NCI-H446 (cell line): ENCODE measurements at regions not wholly inside any gene's neighbourhood (a gene's known extent, or its start where the extent isn't known, plus 50 kb on each side); places are given as distances from the start of the nearest gene placed in this dataset.
"Not testable (repeated sequence)": the region's sequence is repeated elsewhere in the genome, so short reads cannot be mapped to it uniquely, and the experiment has no call there.

Experiments used
- DNase-seq, 2 experiments: peaks; one replicate each; lab custom pipeline; 2025; lab: John Stamatoyannopoulos, UW

GRCh38 chr10:119996944-119997343 is 104.4 kb downstream of the SEC23IP start:
- DNase-seq: no peak

- peak in 1 of 2 experiments; percentile 5 for DNase-seq
Observed at GRCh38 chr10:119997429-119997828, 104.9 kb downstream of the SEC23IP start.

GRCh38 chr10:120002785-120003184 is 110.3 kb downstream of the SEC23IP start:
- no peak for DNase-seq

- no peak for DNase-seq
Observed at GRCh38 chr10:120005207-120006201, 113.0 kb downstream of the SEC23IP start.

- no peak for DNase-seq
Observed at GRCh38 chr10:120007261-120007660, 114.7 kb downstream of the SEC23IP start.

- no peak for DNase-seq
Observed at GRCh38 chr10:120011359-120012130, 119.0 kb downstream of the SEC23IP start.

- DNase-seq: peak in 1 of 2 experiments; percentile 14
Observed at GRCh38 chr10:120012131-120012400, 119.5 kb downstream of the SEC23IP start.

- no peak for DNase-seq
Observed at GRCh38 chr10:120012566-120012965, 120.0 kb downstream of the SEC23IP start.

GRCh38 chr10:120014031-120014430 is 121.5 kb downstream of the SEC23IP start:
- no peak for DNase-seq

- DNase-seq: no peak
Observed at GRCh38 chr10:120015064-120015463, 122.5 kb downstream of the SEC23IP start.

GRCh38 chr10:120016906-120017305 is 124.4 kb downstream of the SEC23IP start:
- no peak for DNase-seq

GRCh38 chr10:120017733-120018417 is 125.3 kb downstream of the SEC23IP start:
- no peak for DNase-seq

GRCh38 chr10:120018695-120019094 is 126.2 kb downstream of the SEC23IP start:
- DNase-seq: no peak

- DNase-seq: no peak
Observed at GRCh38 chr10:120019568-120019967, 127.0 kb downstream of the SEC23IP start.

GRCh38 chr10:120022357-120022756 is 129.8 kb downstream of the SEC23IP start:
- no peak for DNase-seq

- no peak for DNase-seq
Observed at GRCh38 chr10:120034236-120034635, 141.7 kb downstream of the SEC23IP start.

GRCh38 chr10:120039046-120039445 is 146.5 kb downstream of the SEC23IP start:
- DNase-seq: no peak

GRCh38 chr10:120039826-120040225 is 147.3 kb downstream of the SEC23IP start:
- no peak for DNase-seq

GRCh38 chr10:120041807-120042559 is 149.5 kb downstream of the SEC23IP start:
- DNase-seq: no peak

- DNase-seq: no peak
Observed at GRCh38 chr10:120042705-120043104, 150.2 kb downstream of the SEC23IP start.

- DNase-seq: not testable (repeated sequence)
Observed at GRCh38 chr10:120047373-120047772, 154.8 kb downstream of the SEC23IP start.

- DNase-seq: no peak
Observed at GRCh38 chr10:120047926-120048325, 155.4 kb downstream of the SEC23IP start.
